Limb (tissue), 2 donors: ENCODE measurements at regions not wholly inside any gene's neighbourhood (a gene's known extent, or its start where the extent isn't known, plus 50 kb on each side); places are given as distances from the start of the nearest gene placed in this dataset.

Experiments
- DNase-seq, 2 donors: peaks; one replicate each; pipeline ENCODE4 v3.0.0-alpha.2; 2016; ENCODE audit errors: extremely low spot score in 2 of 2

DNA sequence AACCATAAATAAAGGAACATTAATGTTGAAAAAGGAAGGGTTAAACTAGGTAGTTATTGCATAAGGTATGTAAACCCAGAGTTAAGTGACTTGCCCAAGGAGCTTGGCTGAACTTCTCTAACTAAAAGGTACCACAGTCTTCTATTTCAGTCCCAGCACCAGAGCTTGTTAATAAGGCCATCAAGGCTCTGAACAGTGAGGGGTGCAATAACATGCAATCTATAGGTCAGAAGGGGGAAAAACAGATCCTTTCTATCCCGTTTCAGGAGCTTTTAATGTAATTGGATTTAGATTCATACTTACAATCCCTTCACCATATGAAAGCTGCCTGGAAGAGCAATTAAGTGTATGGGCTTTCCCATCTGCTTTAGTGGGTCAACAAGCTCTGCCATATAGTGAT lies 441.5 kb upstream of the SPRY2 start:
- no peak for DNase-seq

DNA sequence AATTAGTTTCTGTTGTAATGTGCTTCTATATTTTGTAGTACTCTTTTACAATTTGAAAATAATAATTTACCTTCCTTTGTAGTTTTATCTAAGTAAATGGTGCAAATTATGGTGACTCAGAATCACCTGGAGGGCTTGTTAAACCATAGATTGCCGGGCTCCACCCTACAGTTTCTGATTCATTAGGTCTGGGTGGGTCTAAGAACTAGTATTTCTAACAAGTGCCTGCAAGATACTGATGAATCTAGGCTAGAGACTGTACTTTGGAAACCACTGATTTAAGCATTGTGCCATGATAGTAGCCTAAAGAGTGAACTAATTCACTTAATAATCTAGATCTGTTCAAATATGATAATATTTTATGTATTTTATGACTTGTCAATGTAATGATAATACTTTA lies 437.4 kb upstream of the SPRY2 start:
- no peak for DNase-seq

DNA sequence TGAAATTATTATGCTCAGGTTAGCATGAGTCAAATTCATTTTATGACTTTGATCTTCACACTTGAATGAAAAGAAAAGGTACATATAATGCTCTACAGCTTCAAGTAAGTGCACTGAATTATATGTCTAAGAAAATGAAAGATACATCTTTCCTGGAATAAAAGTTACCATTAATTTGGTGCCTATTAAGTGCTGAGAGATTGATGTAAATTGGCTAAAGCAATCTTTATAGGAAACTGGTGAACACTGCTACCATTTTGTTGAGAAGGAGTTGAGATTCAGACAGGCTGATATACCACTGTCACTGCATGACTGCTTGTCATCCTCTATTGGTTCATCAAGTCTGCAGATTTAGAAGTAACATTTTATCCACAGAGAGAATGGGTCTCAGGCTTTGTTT lies 416.8 kb upstream of the SPRY2 start:
- DNase-seq, result no peak

DNA sequence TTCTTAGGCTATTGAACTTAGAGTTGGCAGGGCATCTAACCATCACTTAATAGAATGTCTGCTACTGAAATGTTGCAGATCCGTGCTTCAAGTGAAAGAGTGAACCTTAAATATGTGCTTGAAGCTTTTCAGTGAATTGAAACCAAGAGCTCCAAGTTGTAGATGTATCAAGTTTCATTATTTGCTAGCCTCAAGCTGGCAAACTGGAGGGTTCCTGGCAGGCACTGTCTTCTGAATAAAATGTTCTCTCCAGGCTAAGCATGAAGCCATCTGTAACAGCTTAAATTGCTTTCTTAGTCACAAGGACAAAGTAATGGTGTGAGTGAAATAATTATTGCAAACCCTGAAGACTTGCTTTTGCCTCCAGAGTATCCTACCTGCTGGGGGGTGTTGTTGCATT lies 415.0 kb upstream of the SPRY2 start:
- DNase-seq, result peak; percentile 34 to 47

DNA sequence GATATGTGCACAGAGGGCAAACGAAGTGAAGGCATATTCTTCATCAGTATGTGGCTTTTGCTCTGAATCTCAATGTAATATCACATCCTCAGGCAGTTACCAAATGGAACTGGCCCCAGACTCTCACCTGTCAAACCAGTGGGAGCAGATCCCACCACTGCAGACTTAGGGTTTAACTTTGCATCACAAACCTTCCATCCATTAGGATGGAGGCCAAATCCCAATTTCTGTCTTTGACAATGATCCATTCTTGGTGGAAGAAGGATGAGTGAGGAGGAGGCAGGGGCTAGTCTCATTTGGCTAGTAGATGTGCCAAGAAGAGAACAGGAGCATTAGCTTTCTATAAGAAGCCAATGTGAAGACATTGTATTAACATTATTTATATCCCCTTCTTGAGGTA lies 413.5 kb upstream of the SPRY2 start:
- DNase-seq, result peak in 1 of 2 donors; percentile 29

DNA sequence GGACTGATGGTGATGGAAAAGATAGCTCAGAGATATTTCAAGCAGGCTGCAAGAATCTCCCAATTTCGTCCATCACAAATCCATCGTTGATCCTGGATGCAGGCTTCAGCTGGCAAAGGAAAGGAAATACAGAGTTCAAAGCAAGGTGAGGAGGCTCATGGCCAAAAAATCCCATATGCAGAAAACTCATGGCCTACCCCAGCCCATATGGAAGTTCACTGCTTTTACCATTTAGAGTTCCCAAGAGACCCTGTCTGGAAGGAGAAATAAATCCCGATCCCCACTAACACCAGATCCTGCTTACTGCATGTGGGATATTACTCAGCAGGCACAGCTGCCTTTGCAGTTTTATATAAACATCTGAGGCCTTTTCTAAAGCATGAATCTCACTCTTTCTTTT lies 412.9 kb upstream of the SPRY2 start:
- DNase-seq, result peak; percentile 60 to 81

DNA sequence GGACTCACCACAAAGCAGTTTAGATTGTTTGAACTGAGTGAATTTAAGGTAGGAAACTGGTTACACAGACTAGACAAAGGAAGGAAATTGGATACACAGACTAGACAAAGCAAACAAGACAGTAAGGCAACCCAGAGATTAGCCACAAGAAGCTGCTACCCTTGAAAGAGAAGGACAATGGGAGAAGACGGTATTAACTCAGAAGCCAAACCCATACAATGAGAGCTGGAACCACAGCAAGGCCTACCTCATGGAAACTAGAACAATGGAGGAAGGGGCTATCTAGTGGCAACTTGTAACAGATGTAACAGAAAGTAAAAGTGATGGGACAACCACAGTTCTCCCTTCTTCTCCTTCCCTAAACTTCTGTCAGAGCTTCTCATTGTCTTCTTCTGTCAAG lies 410.9 kb upstream of the SPRY2 start:
- no peak for DNase-seq

DNA sequence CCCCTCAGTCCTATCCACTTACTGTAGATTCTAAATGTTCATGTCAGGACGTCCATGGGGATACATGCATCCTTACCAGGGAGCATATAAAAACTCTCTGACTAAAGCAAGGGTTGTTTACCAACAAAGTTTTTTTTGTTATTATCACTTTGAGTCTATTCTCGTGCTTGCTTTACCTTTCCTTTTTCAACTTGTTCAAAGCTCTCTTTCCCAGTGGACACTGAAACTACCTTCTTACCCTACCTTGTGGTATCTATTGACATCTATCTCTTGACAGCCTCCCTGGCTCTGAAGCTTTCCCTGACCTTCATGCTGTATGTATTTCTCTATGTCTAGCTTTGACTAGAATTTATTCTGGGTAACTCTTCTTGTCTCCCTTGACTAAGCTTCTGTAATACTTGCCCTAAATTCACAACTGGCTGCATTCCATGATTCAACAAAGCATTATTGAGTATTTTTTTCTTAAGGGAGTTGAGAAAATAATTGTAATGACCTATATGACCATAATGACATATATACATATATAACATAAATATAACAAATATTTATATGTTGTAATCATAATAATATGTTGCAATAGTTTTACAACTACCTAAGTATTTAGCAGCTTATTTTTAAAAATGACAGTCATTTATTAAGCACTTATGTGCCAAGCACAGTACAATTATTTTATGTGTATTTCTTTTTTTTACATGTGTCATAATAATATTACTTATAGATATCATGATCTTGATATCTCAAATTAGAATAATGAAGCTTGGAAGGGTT lies 403.4 kb upstream of the SPRY2 start:
- no peak for DNase-seq

DNA sequence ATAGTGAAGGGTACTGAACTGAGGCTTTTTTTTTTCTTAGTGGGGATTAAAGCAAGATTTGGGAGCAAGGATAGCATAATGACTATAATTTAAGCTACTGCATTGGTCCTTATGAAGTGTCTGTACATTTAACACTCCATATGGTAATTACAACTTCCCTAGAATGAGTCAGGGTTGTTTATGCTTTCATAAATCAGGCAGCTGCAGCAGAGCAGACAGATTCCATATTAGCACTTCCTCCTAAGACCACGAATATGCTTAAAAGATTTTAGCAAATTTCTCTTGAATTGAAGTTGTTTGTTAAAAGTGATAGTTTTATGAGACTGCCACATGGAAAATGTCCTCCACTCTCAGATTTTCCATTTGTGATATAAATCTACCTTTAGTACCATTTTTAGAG lies 401.1 kb upstream of the SPRY2 start:
- DNase-seq, result no peak

DNA sequence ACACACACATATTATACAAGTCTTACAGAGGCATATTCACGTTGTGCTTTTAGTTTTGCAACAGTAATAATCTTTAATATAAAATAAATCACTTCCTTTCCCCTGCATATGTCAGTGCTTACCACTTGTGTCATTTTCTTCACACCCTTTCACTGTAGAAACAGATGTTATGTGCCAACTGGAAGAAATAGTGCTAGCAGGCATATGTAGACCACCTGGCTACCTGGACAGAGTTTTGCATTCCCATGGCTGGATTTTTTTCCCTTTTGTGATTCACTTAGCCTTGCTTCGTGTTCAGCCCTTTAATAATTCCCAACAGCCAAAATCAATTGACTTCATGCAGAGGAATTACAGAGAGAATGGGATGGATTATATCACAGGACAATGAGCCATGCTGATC lies 399.1 kb upstream of the SPRY2 start:
- DNase-seq, result no peak

DNA sequence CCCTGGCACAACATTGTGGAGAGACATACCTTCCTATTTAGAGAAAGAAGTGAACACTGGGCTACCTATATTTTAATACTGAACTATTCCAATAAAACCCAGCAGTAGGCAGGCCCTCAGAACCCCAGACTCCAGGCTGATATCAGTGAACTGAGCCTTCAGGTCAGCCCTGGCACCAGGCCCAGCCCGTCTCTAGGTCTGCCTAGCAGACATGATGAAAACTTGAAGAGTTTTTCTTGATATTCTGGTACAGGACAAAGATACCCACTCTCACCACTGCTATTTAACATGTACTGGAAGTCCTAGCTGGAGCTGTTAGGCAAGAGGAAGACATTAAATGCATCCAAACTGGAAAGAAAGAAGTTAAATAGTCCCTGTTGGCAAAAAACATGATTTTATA lies 396.6 kb upstream of the SPRY2 start:
- no peak for DNase-seq

DNA sequence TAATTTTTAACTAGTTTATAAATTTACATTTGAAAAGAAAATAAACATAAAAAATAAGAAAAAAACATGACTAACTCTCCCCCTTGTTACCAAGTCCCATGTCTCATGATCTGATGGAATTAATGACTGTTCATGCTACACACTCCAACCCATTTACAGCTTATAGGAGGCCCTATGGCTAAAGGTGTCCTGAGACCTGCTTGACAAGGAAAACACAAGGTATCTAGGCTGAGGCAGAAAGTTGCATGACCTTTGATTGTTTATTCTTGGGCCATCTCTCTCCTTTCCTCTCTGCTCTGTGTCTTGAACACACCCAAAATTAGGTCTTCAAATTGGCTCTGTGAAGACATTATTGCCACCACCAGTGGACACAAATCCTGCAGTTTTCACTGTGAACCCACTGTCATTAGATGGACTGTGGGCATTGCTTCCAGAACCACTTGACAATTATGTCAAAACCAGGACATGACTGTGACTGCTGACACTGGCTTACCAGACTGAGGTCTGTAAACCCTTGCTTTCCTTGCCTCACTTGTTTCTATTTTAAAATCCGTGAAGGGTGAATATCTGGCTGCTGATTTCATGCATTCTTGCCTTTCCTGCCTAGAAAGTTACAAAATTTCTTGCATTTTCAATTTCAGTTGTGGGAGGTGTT lies 386.5 kb upstream of the SPRY2 start:
- no peak for DNase-seq

DNA sequence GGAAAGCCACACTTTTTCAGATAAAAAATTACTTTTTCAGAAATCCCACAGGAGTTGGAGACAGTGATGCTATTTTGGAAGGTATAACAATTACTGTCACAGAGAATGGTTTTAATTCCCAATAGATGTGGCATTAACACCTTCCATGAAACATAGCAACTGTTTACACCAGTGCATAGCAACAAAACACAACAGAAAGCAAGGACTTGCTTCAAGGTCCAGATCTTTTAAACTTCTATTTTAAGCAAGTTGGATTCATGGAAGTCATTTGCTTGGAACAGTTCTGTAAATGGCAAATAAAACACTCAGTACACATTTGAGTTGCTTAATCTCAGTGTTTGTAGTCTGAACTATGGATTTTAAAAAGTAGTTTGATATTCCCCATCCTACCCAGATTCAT lies 385.9 kb upstream of the SPRY2 start:
- peak in 1 of 2 donors; percentile 36 for DNase-seq

DNA sequence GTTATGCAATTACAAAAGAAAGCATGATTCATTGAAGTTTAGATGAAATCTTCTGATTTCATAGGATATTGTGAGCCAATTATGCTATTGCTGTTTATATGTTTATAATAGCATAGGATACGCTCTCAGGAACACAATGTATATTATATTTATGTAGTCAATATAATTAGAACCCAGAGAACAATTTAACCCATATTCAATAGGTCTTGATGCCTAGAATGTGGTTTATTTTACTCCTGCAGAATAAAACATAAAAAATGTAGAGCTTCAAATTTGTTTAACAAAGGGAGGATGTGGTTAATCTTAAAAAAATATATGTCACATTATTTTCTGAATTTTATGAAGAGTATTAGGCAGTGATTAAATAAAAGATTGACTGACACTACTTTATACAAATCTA lies 380.8 kb upstream of the SPRY2 start:
- no peak for DNase-seq

DNA sequence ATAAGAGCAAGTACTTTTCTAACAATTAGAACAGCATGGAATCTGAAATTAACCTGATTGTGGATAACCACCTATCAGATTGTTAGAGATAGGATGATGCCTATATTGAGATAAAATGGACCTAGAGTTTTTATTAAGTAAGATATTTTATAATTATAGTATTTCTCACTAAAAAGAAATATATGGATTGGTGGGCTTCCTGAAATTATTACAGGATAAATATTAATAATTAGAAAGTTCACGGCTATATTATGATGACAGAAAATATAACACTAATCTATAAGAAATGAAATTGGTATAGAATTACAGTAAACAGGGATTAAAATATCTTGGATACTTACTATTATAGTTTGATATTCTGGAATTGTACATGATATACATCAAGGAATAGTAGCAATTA lies 378.0 kb upstream of the SPRY2 start:
- DNase-seq, result no peak

DNA sequence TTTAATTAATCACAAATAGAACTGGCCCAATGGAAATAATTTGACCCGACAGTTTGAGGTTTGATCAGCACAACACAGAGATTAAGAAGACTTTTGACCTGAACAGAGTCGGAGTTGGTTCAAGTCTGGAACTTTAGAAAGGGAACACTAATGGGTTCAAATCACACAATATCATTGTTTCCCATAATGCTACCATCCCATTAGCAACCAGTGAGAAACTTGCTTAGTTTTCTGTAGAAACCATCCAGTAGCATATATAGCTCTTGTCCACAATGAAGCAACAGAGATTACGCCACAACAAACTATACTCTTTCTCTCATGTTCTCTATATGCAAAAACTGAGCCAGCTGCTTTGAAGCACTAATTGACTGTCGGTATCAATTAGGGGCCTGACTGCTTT lies 376.9 kb upstream of the SPRY2 start:
- DNase-seq, result no peak

DNA sequence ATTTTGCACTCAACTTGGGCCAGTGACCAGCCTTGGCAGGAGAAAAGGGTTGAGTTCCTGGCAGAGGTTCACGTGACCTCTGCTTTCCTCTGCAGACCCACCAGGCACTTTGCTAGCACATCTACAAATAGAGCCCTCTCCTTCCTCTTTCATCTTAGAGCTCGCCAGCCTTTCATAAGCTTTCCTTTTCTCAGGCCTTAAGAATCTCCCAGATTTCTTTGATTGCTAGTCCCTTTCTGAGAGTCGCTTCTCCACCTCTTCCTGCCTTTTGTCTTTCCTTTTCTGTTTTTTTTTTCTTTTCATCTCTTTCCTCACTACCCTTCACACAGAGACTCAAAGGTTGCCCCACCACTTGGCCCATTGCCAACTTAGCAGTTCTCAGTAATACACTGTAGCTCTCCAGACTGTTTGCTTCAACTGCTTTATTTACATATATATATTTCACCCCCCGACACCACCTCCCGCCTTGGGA lies 375.7 kb upstream of the SPRY2 start:
- DNase-seq, result no peak

DNA sequence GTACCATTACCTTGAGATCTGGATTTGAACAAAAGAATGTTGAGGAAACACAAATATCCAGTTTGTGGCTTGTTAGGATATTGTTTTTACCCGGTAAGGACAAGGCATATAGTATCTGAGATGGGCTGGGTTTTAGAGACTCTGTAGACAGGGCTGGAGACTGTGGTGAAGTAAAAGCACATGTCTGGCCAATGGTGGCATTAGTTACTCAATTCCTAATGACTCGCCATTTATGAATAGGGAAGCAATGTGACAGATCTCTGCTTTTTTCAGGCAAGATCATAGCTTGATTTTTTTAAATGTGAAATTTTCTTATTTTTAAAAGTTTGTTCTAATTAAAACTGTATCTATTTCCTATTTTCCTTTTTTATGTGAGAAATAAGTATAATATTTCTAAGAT lies 371.1 kb upstream of the SPRY2 start:
- no peak for DNase-seq

DNA sequence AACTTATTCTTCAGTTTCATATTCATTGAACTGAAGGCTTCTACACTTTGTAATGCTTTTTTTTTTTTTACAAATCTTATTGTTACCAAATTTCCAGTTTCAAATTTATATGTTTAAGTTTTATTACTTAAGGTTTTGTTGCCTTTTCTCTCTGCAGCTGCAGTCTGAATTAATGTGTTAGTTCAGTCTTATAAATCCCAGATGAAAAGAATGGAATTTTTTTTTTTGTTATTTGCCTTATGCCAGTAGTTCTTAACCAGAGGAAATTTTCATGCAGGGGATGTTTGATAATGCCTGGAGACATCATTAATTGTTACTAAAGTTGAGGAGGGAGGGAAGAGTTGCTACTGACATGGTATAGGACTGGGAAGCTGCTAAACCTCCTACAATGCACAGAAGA lies 367.9 kb upstream of the SPRY2 start:
- DNase-seq, result peak in 1 of 2 donors; percentile 19

DNA sequence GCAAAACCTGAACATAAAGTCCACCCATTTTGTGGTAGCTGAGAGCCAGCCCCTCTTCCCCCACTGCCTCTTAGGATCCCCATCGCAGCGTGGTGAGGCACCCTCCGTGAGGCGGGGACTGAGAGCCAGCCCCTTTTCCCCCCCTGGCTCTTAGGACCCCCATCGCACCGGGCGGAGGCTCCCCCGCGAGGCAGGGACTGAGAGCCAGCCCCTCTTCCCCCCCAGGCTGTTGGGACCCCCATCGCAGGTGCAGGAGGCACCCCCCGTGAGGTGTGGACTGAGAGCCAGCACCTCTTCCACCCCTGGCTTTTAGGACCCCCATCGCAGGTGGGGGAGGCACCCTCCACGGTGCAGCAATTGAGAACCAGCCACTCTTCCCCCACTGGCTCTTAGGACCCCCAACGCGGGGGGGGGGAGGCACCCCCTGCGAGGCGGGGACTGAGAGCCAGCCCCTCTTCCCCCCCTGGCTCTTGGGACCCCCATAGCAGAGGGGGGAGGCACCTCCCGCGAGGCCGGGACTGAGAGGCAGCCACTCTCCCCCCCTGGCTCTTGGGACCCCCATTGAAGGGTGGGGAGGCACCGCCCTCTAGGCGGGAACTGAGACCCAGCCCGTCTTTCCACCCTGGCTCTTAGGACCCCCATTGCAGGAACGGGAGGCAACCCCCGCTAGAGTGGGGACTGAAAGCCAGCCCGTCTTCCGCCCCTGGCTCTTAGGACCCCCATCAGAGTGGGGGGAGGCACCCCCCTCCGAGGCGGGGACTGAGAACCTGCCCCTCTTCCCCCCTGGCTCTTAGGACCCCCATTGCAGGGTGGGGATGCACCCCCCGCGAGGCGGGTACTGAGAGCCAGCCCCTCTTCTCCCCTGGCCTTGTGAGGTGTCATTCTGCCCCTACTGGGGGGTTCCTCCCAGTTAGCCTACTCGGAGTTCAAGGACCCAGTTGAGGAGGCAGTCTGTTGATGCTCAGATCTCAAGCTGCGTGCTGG lies 366.4 kb upstream of the SPRY2 start:
- no peak for DNase-seq

DNA sequence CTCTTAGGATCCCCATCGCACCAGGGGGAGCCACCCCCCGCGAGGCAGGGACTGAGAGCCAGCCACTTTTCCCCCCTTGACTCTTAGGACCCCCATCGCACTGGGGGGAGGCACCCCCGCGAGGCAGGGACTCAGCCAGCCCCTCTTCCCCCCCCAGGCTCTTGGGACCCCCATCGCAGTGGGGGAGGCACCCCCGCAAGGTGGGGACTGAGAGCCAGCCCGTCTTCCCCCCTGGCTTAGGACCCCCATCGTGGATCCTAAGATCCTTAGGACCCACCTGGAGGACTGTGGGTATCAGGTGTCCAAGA lies 365.2 kb upstream of the SPRY2 start:
- DNase-seq, result no peak
